Calu3 (cell line): ENCODE measurements at regions not wholly inside any gene's neighbourhood (a gene's known extent, or its start where the extent isn't known, plus 50 kb on each side); places are given as distances from the start of the nearest gene placed in this dataset.

Source experiments
- BruUV-seq: library from RNA; stranded (reverse); fragments of 400-500 nt; replicated peaks from 2 replicates; lab custom pipeline; 2021; lab: Mats Ljungman, UMichigan
- CTCF ChIA-PET: fragments of 300-600 bp; sonication (Branson Sonifier 250); formaldehyde crosslinking; loops from one replicate; lab custom pipeline; 2022; ENCODE audit warnings: antibody characterized with exemption; lab: Charles Lee
- DNase-seq: peaks from one replicate; pipeline ENCODE4 v3.0.0; 2022
- H3K27ac Mint-ChIP-seq: one replicate; pipeline ENCODE4 v1.8.0; 2022; ENCODE audit warnings: mixed read lengths; ENCODE audit not compliant: unreplicated experiment
- H3K27me3 Mint-ChIP-seq: one replicate; pipeline ENCODE4 v1.8.0; 2022; ENCODE audit warnings: mixed read lengths; ENCODE audit not compliant: unreplicated experiment
- H3K36me3 Mint-ChIP-seq: one replicate; pipeline ENCODE4 v1.8.0; 2022; ENCODE audit warnings: mild to moderate bottlenecking, moderate library complexity, mixed read lengths; ENCODE audit not compliant: insufficient read depth, unreplicated experiment
- H3K4me1 Mint-ChIP-seq: one replicate; pipeline ENCODE4 v1.8.0; 2022; ENCODE audit warnings: mild to moderate bottlenecking, low read depth, mixed read lengths; ENCODE audit not compliant: unreplicated experiment
- H3K4me3 Mint-ChIP-seq: one replicate; pipeline ENCODE4 v1.8.0; 2022; ENCODE audit warnings: mild to moderate bottlenecking, low read depth, moderate library complexity, mixed read lengths; ENCODE audit not compliant: unreplicated experiment
- H3K9me3 Mint-ChIP-seq: one replicate; pipeline ENCODE4 v1.8.0; 2022; ENCODE audit warnings: low read depth, mixed read lengths; ENCODE audit not compliant: unreplicated experiment
- CTCF ChIP-seq: fragments of 200-600 bp; IDR thresholded peaks from one replicate; pipeline ENCODE4 v1.8.0; 2022; ENCODE audit warnings: antibody characterized with exemption; ENCODE audit not compliant: unreplicated experiment
- intact Hi-C: fragments of 100-400 bp; cut with micrococcal nuclease; formaldehyde crosslinking; loops from one replicate; pipeline ENCODE4 v1.10.0; 2022; ENCODE audit not compliant: unreplicated experiment

- CTCF ChIA-PET: no interaction called here
- Mint-ChIP-seq H3K9me3 (peaks cover 4% of the 10 kb centered on the region), H3K27ac (no peak overlapping the region), H3K36me3 (peaks cover 9% of the 10 kb centered on the region), H3K27me3 (no peaks in the 10 kb centered on the region), H3K4me3 (no peak overlapping the region), H3K4me1 (peaks cover 39% of the 10 kb centered on the region)
- no TSS peak for BruUV-seq
- intact Hi-C loops: no loop called here
- TF ChIP-seq CTCF: no peak
- no peak for DNase-seq
These were observed 398.5 kb downstream of the GPM6A start for GRCh38 chr4:175413561-175413960.

- no peak for DNase-seq
- no peak overlapping the region for H3K4me3 Mint-ChIP-seq
- peaks cover 4% of the 10 kb centered on the region for H3K9me3 Mint-ChIP-seq
- CTCF ChIA-PET: no interaction called here
- H3K27ac Mint-ChIP-seq: no peak overlapping the region
- no peaks in the 10 kb centered on the region for H3K27me3 Mint-ChIP-seq
- H3K36me3 Mint-ChIP-seq: peaks cover 19% of the 10 kb centered on the region
- no TSS peak for BruUV-seq
- peaks cover 47% of the 10 kb centered on the region for H3K4me1 Mint-ChIP-seq
- intact Hi-C loops: loop anchor here (5.0 kb wide), 1 partner anchor 42 kb away; no protein-coding TSS in a partner anchor
- no peak for TF ChIP-seq CTCF
These were observed 397.5 kb downstream of the GPM6A start for GRCh38 chr4:175414602-175415001.

GRCh38 chr4:175418516-175418915 lies 393.5 kb downstream of the GPM6A start:
- Mint-ChIP-seq H3K4me3 (no peak overlapping the region), H3K27me3 (no peaks in the 10 kb centered on the region), H3K27ac (peak overlapping the region; percentile 99), H3K4me1 (peaks cover 55% of the 10 kb centered on the region), H3K9me3 (peaks cover 2% of the 10 kb centered on the region), H3K36me3 (peaks cover 17% of the 10 kb centered on the region)
- no TSS peak for BruUV-seq
- CTCF ChIA-PET: no interaction called here
- no peak for TF ChIP-seq CTCF
- no peak for DNase-seq
- intact Hi-C loops: loop anchor here (5.0 kb wide), 1 partner anchor 46 kb away; no protein-coding TSS in a partner anchor

- intact Hi-C loops: loop anchor here (5.0 kb wide), 1 partner anchor 47 kb away; no protein-coding TSS in a partner anchor
- no TSS peak for BruUV-seq
- Mint-ChIP-seq H3K4me1 (peaks cover 55% of the 10 kb centered on the region), H3K27ac (peak overlapping the region; percentile 99), H3K36me3 (peaks cover 17% of the 10 kb centered on the region), H3K4me3 (peak overlapping the region; percentile 21), H3K27me3 (no peaks in the 10 kb centered on the region), H3K9me3 (peaks cover 2% of the 10 kb centered on the region)
- CTCF ChIA-PET: interaction anchor here (0.6 kb wide), 1 partner anchor 596 kb away, joined by 3 read pairs; no protein-coding TSS in a partner anchor
- no peak for TF ChIP-seq CTCF
- DNase-seq: peak; percentile 5
These were observed 392.8 kb downstream of the GPM6A start for GRCh38 chr4:175419236-175419718.
